HCT116 (cell line): ENCODE measurements at regions not wholly inside any gene's neighbourhood (a gene's known extent, or its start where the extent isn't known, plus 50 kb on each side); places are given as distances from the start of the nearest gene placed in this dataset.

Experiments used
- ATAC-seq: fragments of 200-7000 bp; cut with Tn5 transposase; 2 replicates; pipeline ENCODE4 v1.9.1; 2020; ENCODE audit warnings: mild to moderate bottlenecking, moderate library complexity
- BruUV-seq: library from RNA; stranded (reverse); fragments of 400-500 nt; replicated peaks from 2 replicates; lab custom pipeline; 2021; lab: Mats Ljungman, UMichigan
- CTCF ChIA-PET: fragments of 300-600 bp; sonication (Branson Sonifier 250); formaldehyde crosslinking; loops from one replicate; lab custom pipeline; 2021; ENCODE audit warnings: antibody characterized with exemption; lab: Charles Lee
- POLR2A ChIA-PET: fragments of 300-600, 350-600 bp; sonication (Branson Sonifier 250); formaldehyde crosslinking; loops from one replicate; lab custom pipeline; 2021; ENCODE audit warnings: antibody characterized with exemption; lab: Charles Lee
- RAD21 ChIA-PET, 2 experiments: fragments of 300-600 bp; sonication (Branson Sonifier 250); formaldehyde crosslinking; loops; one replicate each; lab custom pipeline; 2023; ENCODE audit warnings: low total read pairs in 2 of 2; ENCODE audit not compliant: uncharacterized antibody in 2 of 2, unreplicated experiment in 2 of 2, low non-redundant PET in 1 of 2; lab: Charles Lee
- DNase-seq: peaks from one replicate; pipeline ENCODE4 v3.0.0-alpha.2; 2010; ENCODE audit warnings: low read depth, low spot score
- H2AFZ ChIP-seq: fragments of 200-600 bp; shearing (Covaris generic), sonication (generic); 2 replicates; pipeline ENCODE4 v1.6.1; 2017; ENCODE audit warnings: low read depth, mixed run types, mixed read lengths, antibody characterized with exemption, low read length; ENCODE audit not compliant: poor library complexity, severe bottlenecking
- H3K27ac ChIP-seq: 2 replicates; pipeline ENCODE4 v1.5.1; 2012; ENCODE audit warnings: low read depth, low read length
- H3K27me3 ChIP-seq: fragments of 200-600 bp; sonication (generic); 2 replicates; pipeline ENCODE4 v1.6.1; 2016; ENCODE audit warnings: mixed run types, low read length, mixed read lengths; ENCODE audit not compliant: insufficient read depth
- H3K36me3 ChIP-seq, 2 experiments: fragments of 200-500 bp in 1 of 2; fragments of 200-600 bp in 1 of 2; sonication (Bioruptor generic) in 1 of 2; sonication (generic) in 1 of 2; 2 replicates each; pipeline versions ENCODE4 v1.5.1 to v1.6.1; 2014 to 2016; ENCODE audit warnings: low read length in 2 of 2, inconsistent platforms in 1 of 2, mixed read lengths in 1 of 2, mixed run types in 1 of 2; ENCODE audit not compliant: insufficient read depth in 2 of 2, control insufficient read depth in 1 of 2
- H3K4me1 ChIP-seq, 2 experiments: fragments of 200-600 bp in 1 of 2; sonication (generic) in 1 of 2; 2 replicates each; pipeline versions ENCODE4 v1.5.1 to v1.6.1; 2012 to 2017; ENCODE audit warnings: low read length in 2 of 2, inconsistent platforms in 1 of 2, mild to moderate bottlenecking in 1 of 2, mixed read lengths in 1 of 2, mixed run types in 1 of 2, moderate library complexity in 1 of 2; ENCODE audit not compliant: insufficient read depth in 2 of 2, control insufficient read depth in 1 of 2
- H3K4me2 ChIP-seq: fragments of 200-600 bp; sonication (generic); 2 replicates; pipeline ENCODE4 v1.6.1; 2017; ENCODE audit warnings: mixed run types, low read length, mixed read lengths
- H3K4me3 ChIP-seq, 2 experiments: fragments of 200-600 bp in 1 of 2; sonication (generic) in 1 of 2; replicated peaks in 1 of 2; 2 replicates each; pipeline ENCODE4 v1.5.1; 2011 to 2016; ENCODE audit warnings: low read length in 2 of 2, control low read depth in 1 of 2, low read depth in 1 of 2, mild to moderate bottlenecking in 1 of 2, mixed read lengths in 1 of 2, mixed run types in 1 of 2
- H3K79me2 ChIP-seq: fragments of 200-600 bp; sonication (generic); 2 replicates; pipeline ENCODE4 v1.6.1; 2017; ENCODE audit warnings: mild to moderate bottlenecking, mixed run types, low read length, moderate library complexity, mixed read lengths; ENCODE audit not compliant: insufficient read depth
- H3K9ac ChIP-seq: fragments of 200-600 bp; sonication (generic); 2 replicates; pipeline ENCODE4 v1.6.1; 2016; ENCODE audit warnings: low read length, mixed read lengths
- H3K9me2 ChIP-seq: fragments of 200-600 bp; sonication (generic), shearing (Covaris generic); 2 replicates; pipeline ENCODE4 v1.6.1; 2017; ENCODE audit warnings: mixed run types, mild to moderate bottlenecking, moderate library complexity; ENCODE audit not compliant: insufficient read depth
- H3K9me3 ChIP-seq, 2 experiments: fragments of 200-500 bp in 1 of 2; fragments of 200-600 bp in 1 of 2; sonication (Bioruptor generic) in 1 of 2; sonication (generic) in 1 of 2; 2 replicates each; pipeline ENCODE4 v1.6.1; 2014 to 2017; ENCODE audit warnings: low read length in 2 of 2, mixed read lengths in 2 of 2, inconsistent platforms in 1 of 2, low read depth in 1 of 2, mild to moderate bottlenecking in 1 of 2, mixed run types in 1 of 2, moderate library complexity in 1 of 2; ENCODE audit not compliant: control insufficient read depth in 1 of 2, insufficient read depth in 1 of 2
- H4K20me1 ChIP-seq: fragments of 200-600 bp; sonication (generic), shearing (Covaris generic); 2 replicates; pipeline ENCODE4 v1.6.1; 2017; ENCODE audit warnings: mixed run types, mild to moderate bottlenecking, moderate library complexity; ENCODE audit not compliant: insufficient read depth
- CBX3 ChIP-seq: IDR thresholded peaks from 2 replicates; pipeline ENCODE4 v1.6.1; 2012; ENCODE audit warnings: low read depth
- CEBPB ChIP-seq: IDR thresholded peaks from 2 replicates; pipeline ENCODE4 v1.6.1; 2012; ENCODE audit warnings: low read depth
- CTCF ChIP-seq, 3 experiments: fragments of 200-600 bp in 1 of 3; sonication (generic) in 1 of 3; IDR thresholded peaks in 2 of 3; conservative IDR thresholded peaks in 1 of 3; 2 replicates each; pipeline ENCODE4 v1.5.1; 2012 to 2017; ENCODE audit warnings: low read depth in 2 of 3, low read length in 2 of 3, antibody characterized with exemption in 1 of 3, borderline replicate concordance in 1 of 3, control low read depth in 1 of 3, mild to moderate bottlenecking in 1 of 3, mixed read lengths in 1 of 3, mixed run types in 1 of 3, moderate library complexity in 1 of 3; ENCODE audit not compliant: insufficient read depth in 1 of 3
- ELF1 ChIP-seq: IDR thresholded peaks from 2 replicates; pipeline ENCODE4 v1.6.1; 2012; ENCODE audit warnings: low read depth, borderline replicate concordance
- EZH2 ChIP-seq: fragments of 200-600 bp; sonication (generic); IDR thresholded peaks from 2 replicates; pipeline ENCODE4 v1.6.1; 2017; ENCODE audit warnings: antibody characterized with exemption, mixed run types
- FOSL1 ChIP-seq: IDR thresholded peaks from 2 replicates; pipeline ENCODE4 v1.6.1; 2012; ENCODE audit warnings: low read depth
- JUND ChIP-seq: IDR thresholded peaks from 2 replicates; pipeline ENCODE4 v1.6.1; 2012
- MAX ChIP-seq: IDR thresholded peaks from 2 replicates; pipeline ENCODE4 v1.6.1; 2012
- POLR2A ChIP-seq: IDR thresholded peaks from 2 replicates; pipeline ENCODE4 v1.7.0; 2011; ENCODE audit warnings: borderline replicate concordance; ENCODE audit not compliant: insufficient read depth, insufficient read length; ENCODE audit errors: extremely low read depth
- RAD21 ChIP-seq: IDR thresholded peaks from 2 replicates; pipeline ENCODE4 v1.6.1; 2012; ENCODE audit warnings: low read depth, mild to moderate bottlenecking
- SRF ChIP-seq: IDR thresholded peaks from 2 replicates; pipeline ENCODE4 v1.6.1; 2012; ENCODE audit warnings: low read depth
- TCF7L2 ChIP-seq: IDR thresholded peaks from 2 replicates; pipeline ENCODE4 v1.7.0; 2011; ENCODE audit warnings: borderline replicate concordance, inconsistent platforms; ENCODE audit not compliant: insufficient read depth, insufficient read length; ENCODE audit errors: extremely low read depth
- ZFX ChIP-seq: fragments of 450-650 bp; IDR thresholded peaks from 2 replicates; pipeline ENCODE4 v1.6.1; 2017
- ZNF274 ChIP-seq: fragments of 200-500 bp; sonication (Bioruptor generic); IDR thresholded peaks from 2 replicates; pipeline ENCODE4 v1.6.1; 2014; ENCODE audit warnings: mild to moderate bottlenecking, low read depth, low read length, inconsistent platforms
- intact Hi-C: fragments of 100-400 bp; cut with micrococcal nuclease; formaldehyde crosslinking; loops from 2 replicates; pipeline ENCODE4 v1.10.0; 2022
- TF ChIP-seq, protein P1 (sequence below): IDR thresholded peaks from 2 replicates; pipeline ENCODE4 v1.6.1; 2012

DNA sequence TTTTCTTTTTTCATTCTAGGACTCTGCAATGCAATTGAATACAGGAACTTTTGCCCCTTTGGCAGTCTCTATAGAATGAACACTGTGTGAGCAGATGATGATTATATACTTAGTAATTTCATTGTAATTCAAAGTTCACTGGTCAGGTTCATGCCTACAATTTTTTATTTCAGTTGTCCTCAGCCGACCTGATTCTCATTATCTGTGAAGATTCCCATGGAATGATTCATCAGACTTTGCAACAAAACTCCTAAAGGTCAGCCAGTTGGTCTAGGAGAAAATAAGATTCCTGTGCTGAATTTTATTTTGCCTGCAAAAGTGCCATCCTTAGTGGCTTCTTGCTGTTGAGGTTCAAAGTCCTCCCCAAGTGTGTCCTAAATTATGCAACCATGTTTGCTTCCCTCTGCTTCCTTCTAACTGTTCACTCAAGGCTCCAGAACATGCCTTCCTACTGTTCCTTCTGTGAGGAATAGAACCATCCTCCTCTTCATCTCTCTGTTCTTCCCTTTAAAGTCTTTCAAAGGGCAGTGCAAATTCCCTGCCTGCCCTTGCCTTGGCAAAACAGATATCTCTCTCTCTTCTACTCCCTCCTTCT lies 194.2 kb upstream of the CNR1 start:
- TF ChIP-seq MAX, result no peak
- no peak for TF ChIP-seq FOSL1
- no peak for TF ChIP-seq EZH2
- no peak for TF ChIP-seq ZNF274
- TF ChIP-seq POLR2A, result no peak
- no peak for TF ChIP-seq ELF1
- no peak for TF ChIP-seq SRF
- no peak for TF ChIP-seq CBX3
- no peak for TF ChIP-seq CTCF (IDR thresholded peaks at IDR 0.05 in 2 of 3, conservative IDR thresholded peaks at IDR 0.05 in 1 of 3; ENCODE audit: borderline replicate concordance in 1 of 3, insufficient read depth in 1 of 3, low read depth in 2 of 3, low read length in 2 of 3)
- TF ChIP-seq, protein P1, sequence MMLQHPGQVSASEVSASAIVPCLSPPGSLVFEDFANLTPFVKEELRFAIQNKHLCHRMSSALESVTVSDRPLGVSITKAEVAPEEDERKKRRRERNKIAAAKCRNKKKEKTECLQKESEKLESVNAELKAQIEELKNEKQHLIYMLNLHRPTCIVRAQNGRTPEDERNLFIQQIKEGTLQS, result no peak
- TF ChIP-seq JUND, result no peak
- no peak for TF ChIP-seq RAD21
- TF ChIP-seq TCF7L2, result no peak
- no peak for TF ChIP-seq ZFX
- TF ChIP-seq CEBPB, result no peak
- no peak overlapping the region for H3K4me2 ChIP-seq
- no peak overlapping the region for H3K9ac ChIP-seq
- no peaks in the 10 kb centered on the region for H3K9me3 ChIP-seq
- ChIA-PET RAD21 (no interaction called here), CTCF (no interaction called here), POLR2A (no interaction called here)
- ATAC-seq (no peak), DNase-seq (no peak)
- intact Hi-C loops, result no loop called here
- H3K79me2 ChIP-seq, result no peaks in the 10 kb centered on the region
- H3K27me3 ChIP-seq, result peaks cover 28% of the 10 kb centered on the region
- no peaks in the 10 kb centered on the region for H4K20me1 ChIP-seq
- no peaks in the 10 kb centered on the region for H3K4me1 ChIP-seq
- no TSS peak for BruUV-seq
- H3K9me2 ChIP-seq, result no peaks in the 10 kb centered on the region
- H3K36me3 ChIP-seq, result no peaks in the 10 kb centered on the region
- H3K4me3 ChIP-seq, result no peak overlapping the region
- H2AFZ ChIP-seq, result no peak overlapping the region
- no peak overlapping the region for H3K27ac ChIP-seq
